RWPE1 (cell line): ENCODE measurements at regions not wholly inside any gene's neighbourhood (a gene's known extent, or its start where the extent isn't known, plus 50 kb on each side); places are given as distances from the start of the nearest gene placed in this dataset.
A peak's percentile ranks its signal among the peaks of the same experiment; 100 is the strongest.

Experiments
- CTCF ChIA-PET: fragments of 350-600 bp; sonication (Branson Sonifier 250); formaldehyde crosslinking; extraction: SDS; loops from one replicate; lab custom pipeline; 2021; lab: Yijun Ruan, JAX
- POLR2A ChIA-PET: fragments of 400-600 bp; formaldehyde crosslinking; extraction: SDS; loops from one replicate; lab custom pipeline; 2020; ENCODE audit warnings: antibody characterized with exemption; ENCODE audit not compliant: low non-redundant PET; lab: Yijun Ruan, JAX
- DNase-seq: peaks from one replicate; pipeline ENCODE4 v3.0.0; 2012; ENCODE audit warnings: low spot score
- H3K27ac ChIP-seq: fragments of 450-650 bp; 2 replicates; pipeline ENCODE4 v1.5.1; 2017
- TF ChIP-seq, protein P1 (sequence below): fragments of 450-650 bp; conservative IDR thresholded peaks from 2 replicates; pipeline ENCODE4 v1.5.1; 2017; ENCODE audit warnings: low read depth, mild to moderate bottlenecking

DNA sequence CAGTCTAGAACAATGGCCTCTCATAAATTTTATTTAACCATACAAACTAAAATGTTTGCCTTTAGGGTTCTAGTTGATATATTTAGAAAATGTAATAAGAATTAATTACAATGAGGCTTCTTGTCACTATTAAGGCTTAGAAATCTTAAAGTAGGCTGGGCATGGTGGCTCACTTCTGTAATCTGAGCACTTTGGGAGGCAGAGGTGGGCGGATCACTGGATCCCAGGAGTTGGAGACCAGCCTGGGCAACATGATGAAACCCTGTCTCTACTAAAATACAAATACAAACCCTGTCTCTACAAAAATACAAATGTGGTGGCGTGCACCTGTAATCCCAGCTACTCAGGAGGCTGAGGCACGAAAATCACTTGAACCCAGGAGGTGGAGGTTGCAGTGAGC lies 99.0 kb upstream of the ADGRF1 start:
- DNase-seq, result no peak
- H3K27ac ChIP-seq, result no peak overlapping the region
- POLR2A ChIA-PET, result no interaction called here
- CTCF ChIA-PET, result interaction anchor here (0.7 kb wide), 1 partner anchor 155 kb away, joined by 4 read pairs; no protein-coding TSS in a partner anchor
- TF ChIP-seq, protein P1, sequence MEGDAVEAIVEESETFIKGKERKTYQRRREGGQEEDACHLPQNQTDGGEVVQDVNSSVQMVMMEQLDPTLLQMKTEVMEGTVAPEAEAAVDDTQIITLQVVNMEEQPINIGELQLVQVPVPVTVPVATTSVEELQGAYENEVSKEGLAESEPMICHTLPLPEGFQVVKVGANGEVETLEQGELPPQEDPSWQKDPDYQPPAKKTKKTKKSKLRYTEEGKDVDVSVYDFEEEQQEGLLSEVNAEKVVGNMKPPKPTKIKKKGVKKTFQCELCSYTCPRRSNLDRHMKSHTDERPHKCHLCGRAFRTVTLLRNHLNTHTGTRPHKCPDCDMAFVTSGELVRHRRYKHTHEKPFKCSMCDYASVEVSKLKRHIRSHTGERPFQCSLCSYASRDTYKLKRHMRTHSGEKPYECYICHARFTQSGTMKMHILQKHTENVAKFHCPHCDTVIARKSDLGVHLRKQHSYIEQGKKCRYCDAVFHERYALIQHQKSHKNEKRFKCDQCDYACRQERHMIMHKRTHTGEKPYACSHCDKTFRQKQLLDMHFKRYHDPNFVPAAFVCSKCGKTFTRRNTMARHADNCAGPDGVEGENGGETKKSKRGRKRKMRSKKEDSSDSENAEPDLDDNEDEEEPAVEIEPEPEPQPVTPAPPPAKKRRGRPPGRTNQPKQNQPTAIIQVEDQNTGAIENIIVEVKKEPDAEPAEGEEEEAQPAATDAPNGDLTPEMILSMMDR, result no peak

DNA sequence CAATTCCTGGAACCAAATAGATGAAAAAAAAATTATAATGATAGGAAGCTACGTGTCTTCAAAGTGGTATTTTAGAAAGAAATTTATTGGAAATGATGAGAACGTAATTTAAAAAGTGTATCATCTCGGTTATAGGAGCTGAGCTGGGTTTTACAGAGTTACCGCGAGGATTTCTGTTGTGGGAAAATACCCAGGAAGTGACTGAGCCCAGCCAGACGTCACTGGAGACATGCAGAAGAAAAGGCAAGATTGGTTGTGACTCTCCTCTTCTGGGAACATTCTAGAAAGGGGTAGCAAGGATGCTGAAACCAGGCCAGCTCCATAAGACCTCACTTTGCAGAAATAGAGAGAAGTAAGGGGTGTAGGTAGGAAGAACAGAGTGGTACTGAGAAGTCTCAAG lies 95.9 kb upstream of the ADGRF1 start:
- H3K27ac ChIP-seq, result no peak overlapping the region
- TF ChIP-seq, protein P1, result no peak
- ChIA-PET CTCF (interaction anchor here (1.1 kb wide), 1 partner anchor 172 kb away, joined by 3 read pairs; the partner anchor contains the start of gene TNFRSF21), POLR2A (no interaction called here)
- DNase-seq, result no peak

DNA sequence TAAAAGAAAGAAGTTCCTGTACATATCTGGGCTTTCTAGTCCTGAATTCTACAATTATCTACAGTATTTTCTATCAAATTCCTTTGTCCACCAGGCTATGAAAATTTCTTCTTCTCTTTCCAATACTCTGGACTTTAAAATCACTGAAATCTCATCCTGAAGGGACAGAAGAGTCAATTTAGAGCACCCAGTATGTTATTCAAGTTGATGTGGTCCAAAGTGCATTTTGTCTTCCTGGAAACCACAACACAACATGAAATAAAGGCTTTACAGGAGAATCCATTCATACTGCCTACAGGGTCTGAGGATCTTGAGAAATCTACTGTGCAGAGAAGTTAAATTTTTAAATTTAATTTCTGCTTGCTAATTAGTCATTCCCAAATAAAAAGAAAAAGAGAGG lies 94.9 kb upstream of the ADGRF1 start:
- no peak overlapping the region for H3K27ac ChIP-seq
- DNase-seq, result no peak
- TF ChIP-seq, protein P1, result no peak
- CTCF ChIA-PET, result interaction anchor here (0.6 kb wide), 1 partner anchor 36 kb away, joined by 5 read pairs; no protein-coding TSS in a partner anchor
- POLR2A ChIA-PET, result no interaction called here

- TF ChIP-seq, protein P1, result no peak
- ChIA-PET CTCF (no interaction called here), POLR2A (no interaction called here)
Observed at GRCh38 chr6:47135772-47136171, 93.6 kb upstream of the ADGRF1 start.

GRCh38 chr6:47134476-47135189 lies 92.5 kb upstream of the ADGRF1 start:
- ChIA-PET CTCF (interaction anchor here (0.7 kb wide), 1 partner anchor 445 kb away, joined by 3 read pairs; no protein-coding TSS in a partner anchor), POLR2A (no interaction called here)
- TF ChIP-seq, protein P1, result no peak
- peak; percentile 90 for DNase-seq
- H3K27ac ChIP-seq, result peak overlapping the region; percentile 85

More at GRCh38 chr6:47135772-47136171, 93.6 kb upstream of the ADGRF1 start:
- H3K27ac ChIP-seq, result no peak overlapping the region
- peak; percentile 91 for DNase-seq

- ChIA-PET POLR2A (no interaction called here), CTCF (no interaction called here)
- no peak for DNase-seq
- TF ChIP-seq, protein P1, result no peak
- peak overlapping the region; percentile 85 for H3K27ac ChIP-seq
Observed at GRCh38 chr6:47133230-47134000, 91.3 kb upstream of the ADGRF1 start.
